Gastroesophageal sphincter (tissue), 4 donors: ENCODE measurements at regions not wholly inside any gene's neighbourhood (a gene's known extent, or its start where the extent isn't known, plus 50 kb on each side); places are given as distances from the start of the nearest gene placed in this dataset.

ENCODE experiments used
- ATAC-seq: fragments of 150-250 bp; one replicate; pipeline ENCODE4 v1.9.1; 2016; ENCODE audit warnings: mild to moderate bottlenecking, moderate library complexity
- H3K27ac ChIP-seq, 4 donors: fragments of 200-600 bp; sonication (generic) in 3 of 4; 1 replicate in 3 of 4; 2 replicates in 1 of 4; pipeline ENCODE4 v1.5.1; 2016 to 2019
- H3K27me3 ChIP-seq: fragments of 200-600 bp; sonication (generic); one replicate; pipeline ENCODE4 v1.5.1; 2019
- H3K36me3 ChIP-seq, 2 donors: fragments of 200-600 bp; sonication (generic); one replicate each; pipeline ENCODE4 v1.5.1; 2019; ENCODE audit warnings: control low read depth in 1 of 2
- H3K4me1 ChIP-seq, 3 donors: fragments of 200-600 bp; sonication (generic); 1 replicate in 2 of 3; 2 replicates in 1 of 3; pipeline ENCODE4 v1.5.1; 2016 to 2019; ENCODE audit warnings: control low read depth in 2 of 3
- H3K4me3 ChIP-seq, 2 donors: fragments of 200-600 bp; sonication (generic); one replicate each; pipeline ENCODE4 v1.5.1; 2019; ENCODE audit warnings: mild to moderate bottlenecking in 1 of 2, moderate library complexity in 1 of 2
- H3K9me3 ChIP-seq, 3 donors: fragments of 200-600 bp; sonication (generic); one replicate each; pipeline ENCODE4 v1.5.1; 2017 to 2019; ENCODE audit warnings: control low read depth in 2 of 3
- EP300 ChIP-seq: sonication (generic); formaldehyde crosslinking; IDR thresholded peaks from one replicate; pipeline ENCODE4 v1.6.1; 2017; ENCODE audit warnings: antibody characterized with exemption, mild to moderate bottlenecking
- POLR2A ChIP-seq, 2 donors: fragments of 450-650 bp; IDR thresholded peaks; one replicate each; pipeline ENCODE4 v1.6.1; 2017; ENCODE audit warnings: antibody characterized with exemption in 2 of 2, mild to moderate bottlenecking in 2 of 2, moderate library complexity in 1 of 2
- POLR2AphosphoS5 ChIP-seq: sonication (generic); formaldehyde crosslinking; IDR thresholded peaks from one replicate; pipeline ENCODE4 v1.6.1; 2017; ENCODE audit warnings: antibody characterized with exemption
- WGBS, 2 donors: methylation state at CpG; one replicate each; pipeline ENCODE4 v1.1.5; 2018; ENCODE audit warnings: low coverage in 1 of 2; 5-methylcytosine and 5-hydroxymethylcytosine counted together
- TF ChIP-seq, protein P1 (sequence below), 4 experiments: fragments of 200-600 bp in 2 of 4; fragments of 450-650 bp in 2 of 4; sonication (generic) in 1 of 4; IDR thresholded peaks; one replicate each; pipeline ENCODE4 v1.5.1; 2017 to 2019; ENCODE audit warnings: antibody characterized with exemption in 4 of 4, mild to moderate bottlenecking in 2 of 4, moderate library complexity in 2 of 4

DNA sequence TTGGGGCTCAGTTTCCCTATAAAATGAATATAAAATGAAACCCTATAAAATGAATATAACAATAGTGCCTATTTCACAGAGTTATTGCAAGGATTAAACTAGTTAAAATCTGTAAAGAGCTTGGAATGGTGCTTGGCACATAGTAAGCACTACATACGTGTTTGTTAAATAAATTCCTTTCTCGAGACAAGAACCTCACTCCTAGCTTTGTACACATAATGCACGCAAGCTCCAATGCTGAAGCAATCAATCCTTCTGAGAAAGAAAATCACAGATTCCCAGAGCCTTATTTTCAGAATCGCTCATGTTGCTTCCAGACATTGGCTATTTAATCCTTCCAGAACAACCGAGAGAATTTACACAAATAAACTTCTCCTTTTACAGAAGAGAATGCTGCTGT, 440.9 kb downstream of the IRS1 start:
- H3K4me1 ChIP-seq = peaks cover 0 to 4% (median 0%) of the 10 kb centered on the region in 3 donors
- H3K27ac ChIP-seq = no peak overlapping the region
- TF ChIP-seq, protein P1, sequence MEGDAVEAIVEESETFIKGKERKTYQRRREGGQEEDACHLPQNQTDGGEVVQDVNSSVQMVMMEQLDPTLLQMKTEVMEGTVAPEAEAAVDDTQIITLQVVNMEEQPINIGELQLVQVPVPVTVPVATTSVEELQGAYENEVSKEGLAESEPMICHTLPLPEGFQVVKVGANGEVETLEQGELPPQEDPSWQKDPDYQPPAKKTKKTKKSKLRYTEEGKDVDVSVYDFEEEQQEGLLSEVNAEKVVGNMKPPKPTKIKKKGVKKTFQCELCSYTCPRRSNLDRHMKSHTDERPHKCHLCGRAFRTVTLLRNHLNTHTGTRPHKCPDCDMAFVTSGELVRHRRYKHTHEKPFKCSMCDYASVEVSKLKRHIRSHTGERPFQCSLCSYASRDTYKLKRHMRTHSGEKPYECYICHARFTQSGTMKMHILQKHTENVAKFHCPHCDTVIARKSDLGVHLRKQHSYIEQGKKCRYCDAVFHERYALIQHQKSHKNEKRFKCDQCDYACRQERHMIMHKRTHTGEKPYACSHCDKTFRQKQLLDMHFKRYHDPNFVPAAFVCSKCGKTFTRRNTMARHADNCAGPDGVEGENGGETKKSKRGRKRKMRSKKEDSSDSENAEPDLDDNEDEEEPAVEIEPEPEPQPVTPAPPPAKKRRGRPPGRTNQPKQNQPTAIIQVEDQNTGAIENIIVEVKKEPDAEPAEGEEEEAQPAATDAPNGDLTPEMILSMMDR (IDR thresholded peaks at IDR 0.05) = no peak
- TF ChIP-seq EP300 = no peak
- no peak for TF ChIP-seq POLR2A (IDR thresholded peaks at IDR 0.05)
- TF ChIP-seq POLR2AphosphoS5 = no peak
- whole genome bisulfite sequencing, 2 donors = 63 to 69% methylated on average over 5 of the region's 5 CpGs
- no peak for ATAC-seq
- H3K36me3 ChIP-seq = no peaks in the 10 kb centered on the region
- no peaks in the 10 kb centered on the region for H3K27me3 ChIP-seq
- H3K4me3 ChIP-seq = no peak overlapping the region
- no peaks in the 10 kb centered on the region for H3K9me3 ChIP-seq

DNA sequence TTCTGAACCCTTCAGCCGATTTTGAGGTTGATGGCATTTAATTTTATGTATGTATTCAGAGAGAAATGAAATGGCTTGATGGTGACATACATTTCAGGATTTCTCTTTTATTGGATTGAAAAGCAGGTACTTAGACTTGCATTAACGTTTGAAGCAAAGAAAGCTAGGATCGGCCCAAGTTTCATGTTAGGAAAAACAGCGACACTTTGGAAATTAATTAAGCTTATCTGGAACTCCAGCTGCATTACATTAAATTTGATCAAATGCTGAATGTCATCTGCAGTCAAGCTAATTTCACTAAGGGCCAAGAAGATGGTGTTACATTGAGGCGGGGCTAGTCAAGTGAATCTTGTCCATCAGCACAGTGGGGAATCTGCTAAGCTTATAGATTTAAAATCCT, 441.8 kb downstream of the IRS1 start:
- H3K9me3 ChIP-seq = no peaks in the 10 kb centered on the region
- WGBS, 2 donors = 82 to 96% methylated on average over 5 of the region's 5 CpGs
- TF ChIP-seq POLR2AphosphoS5 = no peak
- TF ChIP-seq POLR2A (IDR thresholded peaks at IDR 0.05) = no peak
- TF ChIP-seq, protein P1 (IDR thresholded peaks at IDR 0.05) = no peak
- TF ChIP-seq EP300 = no peak
- H3K36me3 ChIP-seq = no peaks in the 10 kb centered on the region
- no peaks in the 10 kb centered on the region for H3K27me3 ChIP-seq
- H3K4me3 ChIP-seq = no peak overlapping the region
- H3K4me1 ChIP-seq = no peaks in the 10 kb centered on the region
- H3K27ac ChIP-seq = no peak overlapping the region
- ATAC-seq = no peak

DNA sequence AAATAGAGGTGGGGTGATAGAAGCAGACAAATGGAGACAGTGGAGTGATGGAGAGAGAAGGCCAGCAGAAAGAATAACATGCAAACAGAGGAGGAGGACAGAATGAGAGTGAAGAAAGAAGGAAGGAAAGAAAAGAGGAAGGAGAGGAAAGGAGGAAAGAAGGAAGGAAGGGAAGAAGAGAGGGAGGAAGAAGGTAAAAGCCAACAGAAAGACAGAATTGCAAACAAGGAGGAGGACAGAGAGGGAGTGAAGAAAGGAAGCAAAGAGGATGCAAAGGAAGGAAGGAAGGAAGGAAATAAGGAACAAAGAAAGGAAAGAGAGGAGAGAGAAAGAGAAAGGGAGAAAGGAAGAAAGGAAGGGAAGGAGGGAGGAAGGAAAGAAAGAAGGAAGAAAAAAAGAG, 444.0 kb downstream of the IRS1 start:
- no peak for ATAC-seq
- no peak for TF ChIP-seq EP300
- TF ChIP-seq, protein P1 (IDR thresholded peaks at IDR 0.05) = no peak
- TF ChIP-seq POLR2AphosphoS5 = no peak
- no peak for TF ChIP-seq POLR2A (IDR thresholded peaks at IDR 0.05)
- H3K4me1 ChIP-seq = no peaks in the 10 kb centered on the region
- no peaks in the 10 kb centered on the region for H3K27me3 ChIP-seq
- no peak overlapping the region for H3K27ac ChIP-seq
- H3K36me3 ChIP-seq = no peaks in the 10 kb centered on the region
- H3K4me3 ChIP-seq = no peak overlapping the region
- no peaks in the 10 kb centered on the region for H3K9me3 ChIP-seq

DNA sequence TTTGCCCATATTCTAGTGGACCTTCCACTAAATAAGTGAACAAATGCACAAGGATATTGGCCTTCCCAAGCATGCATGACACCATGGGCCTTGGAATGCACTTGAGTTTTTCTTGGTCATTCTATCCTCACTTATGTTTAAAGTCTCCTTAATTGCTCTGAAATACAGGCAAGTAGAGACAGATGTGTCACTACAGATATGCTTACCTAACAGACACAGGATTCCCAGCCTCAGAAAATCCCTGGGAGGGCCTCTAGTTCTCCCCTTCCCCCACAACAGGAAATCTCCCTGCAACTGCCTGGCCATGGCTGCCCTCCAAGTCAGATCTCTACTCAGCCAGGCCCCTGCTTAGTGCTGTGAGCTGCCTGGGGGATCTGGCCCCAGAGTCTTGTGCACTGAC, 445.2 kb downstream of the IRS1 start:
- no peak for ATAC-seq
- H3K4me3 ChIP-seq = no peak overlapping the region
- H3K4me1 ChIP-seq = no peaks in the 10 kb centered on the region
- no peaks in the 10 kb centered on the region for H3K9me3 ChIP-seq
- H3K27ac ChIP-seq = no peak overlapping the region
- H3K27me3 ChIP-seq = no peaks in the 10 kb centered on the region
- TF ChIP-seq, protein P1 (IDR thresholded peaks at IDR 0.05) = no peak
- no peak for TF ChIP-seq POLR2A (IDR thresholded peaks at IDR 0.05)
- TF ChIP-seq EP300 = no peak
- TF ChIP-seq POLR2AphosphoS5 = no peak
- H3K36me3 ChIP-seq = no peaks in the 10 kb centered on the region

DNA sequence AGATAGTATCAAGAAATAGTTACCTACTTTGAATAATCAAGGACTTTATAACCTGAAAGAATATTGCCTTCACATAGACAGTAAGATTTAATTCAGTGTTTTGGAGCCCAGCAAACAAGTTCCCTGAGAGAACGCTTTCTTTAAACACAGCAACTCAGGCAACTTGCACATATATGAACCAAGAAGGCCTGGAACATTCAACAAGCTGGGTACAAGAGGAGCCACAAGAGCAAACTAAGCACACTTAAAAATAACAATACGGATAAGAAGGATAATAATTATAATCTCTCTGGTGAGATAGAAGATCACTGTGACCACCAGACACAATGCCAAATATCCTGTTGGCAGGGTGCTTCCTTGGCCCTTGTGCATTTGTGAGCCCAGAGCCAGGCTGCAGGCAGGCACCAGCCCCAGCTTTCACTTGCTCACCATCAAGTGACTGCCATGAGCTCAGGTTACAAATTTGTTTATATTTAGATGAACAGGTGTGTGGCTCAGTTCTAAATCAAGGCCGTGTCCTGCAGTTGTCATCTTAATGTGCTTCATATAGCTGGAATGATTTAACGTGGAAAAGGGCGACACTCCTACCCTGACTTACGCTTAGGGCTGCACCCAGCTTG, 446.6 kb downstream of the IRS1 start:
- H3K27me3 ChIP-seq = no peaks in the 10 kb centered on the region
- ATAC-seq = no peak
- H3K4me3 ChIP-seq = no peak overlapping the region
- no peak overlapping the region for H3K27ac ChIP-seq
- H3K4me1 ChIP-seq = no peaks in the 10 kb centered on the region
- TF ChIP-seq, protein P1 (IDR thresholded peaks at IDR 0.05) = no peak
- TF ChIP-seq EP300 = no peak
- TF ChIP-seq POLR2AphosphoS5 = no peak
- TF ChIP-seq POLR2A (IDR thresholded peaks at IDR 0.05) = no peak
- no peaks in the 10 kb centered on the region for H3K36me3 ChIP-seq
- H3K9me3 ChIP-seq = no peaks in the 10 kb centered on the region
- WGBS, 2 donors = 80 to 86% methylated on average over 2 to 6 of the region's 6 CpGs
